ENCODE measurements at regions not wholly inside any gene's neighbourhood (a gene's known extent, or its start where the extent isn't known, plus 50 kb on each side); places are given as distances from the start of the nearest gene placed in this dataset.

GRCh38 chr17:45715787-45716186, 68.3 kb upstream of the CRHR1 start:
- Mint-ChIP-seq H3K36me3 (ENCODE audit: low read depth) (no peaks in the 10 kb centered on the region), H3K27ac (no peak overlapping the region), H3K4me1 (ENCODE audit: low read depth) (no peaks in the 10 kb centered on the region), H3K9me3 (no peaks in the 10 kb centered on the region), H3K27me3 (peaks cover 41% of the 10 kb centered on the region), H3K4me3 (no peak overlapping the region)
- intact Hi-C loops (cut with micrococcal nuclease): no loop called here

- Mint-ChIP-seq H3K4me3 (no peak overlapping the region), H3K36me3 (ENCODE audit: low read depth) (no peaks in the 10 kb centered on the region)
Measured at GRCh38 chr17:45718791-45719190, 65.3 kb upstream of the CRHR1 start.

GRCh38 chr17:45719335-45720071, 64.6 kb upstream of the CRHR1 start:
- intact Hi-C loops (cut with micrococcal nuclease): no loop called here
- H3K36me3 Mint-ChIP-seq (ENCODE audit: low read depth): no peaks in the 10 kb centered on the region
- no peak overlapping the region for H3K4me3 Mint-ChIP-seq

More at GRCh38 chr17:45718791-45719190, 65.3 kb upstream of the CRHR1 start:
- H3K27me3 Mint-ChIP-seq: peaks cover 37% of the 10 kb centered on the region
- no peaks in the 10 kb centered on the region for H3K4me1 Mint-ChIP-seq (ENCODE audit: low read depth)
- H3K27ac Mint-ChIP-seq: no peak overlapping the region
- intact Hi-C loops (cut with micrococcal nuclease): no loop called here
- no peaks in the 10 kb centered on the region for H3K9me3 Mint-ChIP-seq

GRCh38 chr17:45720386-45720785, 63.7 kb upstream of the CRHR1 start:
- Mint-ChIP-seq H3K27me3 (peaks cover 33% of the 10 kb centered on the region), H3K36me3 (ENCODE audit: low read depth) (no peaks in the 10 kb centered on the region), H3K4me3 (no peak overlapping the region), H3K27ac (no peak overlapping the region), H3K9me3 (no peaks in the 10 kb centered on the region), H3K4me1 (ENCODE audit: low read depth) (no peaks in the 10 kb centered on the region)
- intact Hi-C loops (cut with micrococcal nuclease): no loop called here

More at GRCh38 chr17:45719335-45720071, 64.6 kb upstream of the CRHR1 start:
- no peak overlapping the region for H3K27ac Mint-ChIP-seq
- no peaks in the 10 kb centered on the region for H3K9me3 Mint-ChIP-seq
- H3K4me1 Mint-ChIP-seq (ENCODE audit: low read depth): no peaks in the 10 kb centered on the region
- H3K27me3 Mint-ChIP-seq: peaks cover 36% of the 10 kb centered on the region

GRCh38 chr17:45722161-45722560, 62.0 kb upstream of the CRHR1 start:
- Mint-ChIP-seq H3K4me1 (ENCODE audit: low read depth) (no peaks in the 10 kb centered on the region), H3K36me3 (ENCODE audit: low read depth) (no peaks in the 10 kb centered on the region), H3K27ac (no peak overlapping the region), H3K27me3 (peaks cover 27% of the 10 kb centered on the region), H3K4me3 (no peak overlapping the region), H3K9me3 (no peaks in the 10 kb centered on the region)
- intact Hi-C loops (cut with micrococcal nuclease): no loop called here

- Mint-ChIP-seq H3K4me3 (no peak overlapping the region), H3K4me1 (ENCODE audit: low read depth) (no peaks in the 10 kb centered on the region), H3K27me3 (peaks cover 27% of the 10 kb centered on the region), H3K36me3 (ENCODE audit: low read depth) (no peaks in the 10 kb centered on the region), H3K27ac (no peak overlapping the region), H3K9me3 (peaks cover 28% of the 10 kb centered on the region)
- intact Hi-C loops (cut with micrococcal nuclease): no loop called here
Measured at GRCh38 chr17:45729294-45729907, 54.7 kb upstream of the CRHR1 start.

GRCh38 chr17:45730192-45730591, 53.9 kb upstream of the CRHR1 start:
- Mint-ChIP-seq H3K9me3 (peaks cover 33% of the 10 kb centered on the region), H3K36me3 (ENCODE audit: low read depth) (no peaks in the 10 kb centered on the region), H3K27me3 (peaks cover 27% of the 10 kb centered on the region), H3K27ac (no peak overlapping the region), H3K4me3 (no peak overlapping the region), H3K4me1 (ENCODE audit: low read depth) (no peaks in the 10 kb centered on the region)
- intact Hi-C loops (cut with micrococcal nuclease): no loop called here

- H3K9me3 Mint-ChIP-seq: peaks cover 39% of the 10 kb centered on the region
- no peak overlapping the region for H3K4me3 Mint-ChIP-seq
- peaks cover 30% of the 10 kb centered on the region for H3K27me3 Mint-ChIP-seq
- H3K4me1 Mint-ChIP-seq (ENCODE audit: low read depth): no peaks in the 10 kb centered on the region
- no peak overlapping the region for H3K27ac Mint-ChIP-seq
- intact Hi-C loops (cut with micrococcal nuclease): no loop called here
- no peaks in the 10 kb centered on the region for H3K36me3 Mint-ChIP-seq (ENCODE audit: low read depth)
Measured at GRCh38 chr17:45731459-45731858, 52.7 kb upstream of the CRHR1 start.

GRCh38 chr17:45732926-45733505, 51.1 kb upstream of the CRHR1 start:
- no peaks in the 10 kb centered on the region for H3K36me3 Mint-ChIP-seq (ENCODE audit: low read depth)
- peaks cover 24% of the 10 kb centered on the region for H3K27me3 Mint-ChIP-seq
- no peaks in the 10 kb centered on the region for H3K4me1 Mint-ChIP-seq (ENCODE audit: low read depth)
- no peak overlapping the region for H3K27ac Mint-ChIP-seq
- intact Hi-C loops (cut with micrococcal nuclease): no loop called here
- peaks cover 39% of the 10 kb centered on the region for H3K9me3 Mint-ChIP-seq
- no peak overlapping the region for H3K4me3 Mint-ChIP-seq

- Mint-ChIP-seq H3K27me3 (peaks cover 19% of the 10 kb centered on the region), H3K27ac (no peak overlapping the region), H3K9me3 (peaks cover 38% of the 10 kb centered on the region), H3K36me3 (ENCODE audit: low read depth) (no peaks in the 10 kb centered on the region), H3K4me1 (ENCODE audit: low read depth) (no peaks in the 10 kb centered on the region), H3K4me3 (no peak overlapping the region)
- intact Hi-C loops (cut with micrococcal nuclease): no loop called here
Measured at GRCh38 chr17:45733781-45734180, 50.3 kb upstream of the CRHR1 start.

All from dendritic cell treated with granulocyte-macrophage colony-stimulating factor and Interleukin-4, amounts not matched to agents 40 ng/mL and 50 ng/mL, for 4 days (primary cell).